Coronary artery (tissue), 2 donors: ENCODE measurements at regions not wholly inside any gene's neighbourhood (a gene's known extent, or its start where the extent isn't known, plus 50 kb on each side); places are given as distances from the start of the nearest gene placed in this dataset.

ENCODE experiments used
- DNase-seq: peaks from one replicate; pipeline ENCODE4 v3.0.0-alpha.2; 2017; ENCODE audit warnings: low spot score
- H3K27ac ChIP-seq, 2 donors: fragments of 200-600 bp; sonication (generic); one replicate each; pipeline ENCODE4 v1.5.1; 2016 to 2019
- H3K4me3 ChIP-seq: fragments of 200-600 bp; sonication (generic); 2 replicates; pipeline ENCODE4 v1.5.1; 2016; ENCODE audit warnings: mild to moderate bottlenecking, moderate library complexity
- TF ChIP-seq, protein P1 (sequence below): fragments of 200-600 bp; sonication (generic); IDR thresholded peaks from one replicate; pipeline ENCODE4 v1.5.1; 2019; ENCODE audit warnings: antibody characterized with exemption

GRCh38 chr14:39763402-39763890, 331.2 kb upstream of the FBXO33 start:
- no peak for DNase-seq
- Histone ChIP-seq H3K27ac (no peak overlapping the region), H3K4me3 (no peak overlapping the region)
- TF ChIP-seq, protein P1, sequence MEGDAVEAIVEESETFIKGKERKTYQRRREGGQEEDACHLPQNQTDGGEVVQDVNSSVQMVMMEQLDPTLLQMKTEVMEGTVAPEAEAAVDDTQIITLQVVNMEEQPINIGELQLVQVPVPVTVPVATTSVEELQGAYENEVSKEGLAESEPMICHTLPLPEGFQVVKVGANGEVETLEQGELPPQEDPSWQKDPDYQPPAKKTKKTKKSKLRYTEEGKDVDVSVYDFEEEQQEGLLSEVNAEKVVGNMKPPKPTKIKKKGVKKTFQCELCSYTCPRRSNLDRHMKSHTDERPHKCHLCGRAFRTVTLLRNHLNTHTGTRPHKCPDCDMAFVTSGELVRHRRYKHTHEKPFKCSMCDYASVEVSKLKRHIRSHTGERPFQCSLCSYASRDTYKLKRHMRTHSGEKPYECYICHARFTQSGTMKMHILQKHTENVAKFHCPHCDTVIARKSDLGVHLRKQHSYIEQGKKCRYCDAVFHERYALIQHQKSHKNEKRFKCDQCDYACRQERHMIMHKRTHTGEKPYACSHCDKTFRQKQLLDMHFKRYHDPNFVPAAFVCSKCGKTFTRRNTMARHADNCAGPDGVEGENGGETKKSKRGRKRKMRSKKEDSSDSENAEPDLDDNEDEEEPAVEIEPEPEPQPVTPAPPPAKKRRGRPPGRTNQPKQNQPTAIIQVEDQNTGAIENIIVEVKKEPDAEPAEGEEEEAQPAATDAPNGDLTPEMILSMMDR: no peak

DNA sequence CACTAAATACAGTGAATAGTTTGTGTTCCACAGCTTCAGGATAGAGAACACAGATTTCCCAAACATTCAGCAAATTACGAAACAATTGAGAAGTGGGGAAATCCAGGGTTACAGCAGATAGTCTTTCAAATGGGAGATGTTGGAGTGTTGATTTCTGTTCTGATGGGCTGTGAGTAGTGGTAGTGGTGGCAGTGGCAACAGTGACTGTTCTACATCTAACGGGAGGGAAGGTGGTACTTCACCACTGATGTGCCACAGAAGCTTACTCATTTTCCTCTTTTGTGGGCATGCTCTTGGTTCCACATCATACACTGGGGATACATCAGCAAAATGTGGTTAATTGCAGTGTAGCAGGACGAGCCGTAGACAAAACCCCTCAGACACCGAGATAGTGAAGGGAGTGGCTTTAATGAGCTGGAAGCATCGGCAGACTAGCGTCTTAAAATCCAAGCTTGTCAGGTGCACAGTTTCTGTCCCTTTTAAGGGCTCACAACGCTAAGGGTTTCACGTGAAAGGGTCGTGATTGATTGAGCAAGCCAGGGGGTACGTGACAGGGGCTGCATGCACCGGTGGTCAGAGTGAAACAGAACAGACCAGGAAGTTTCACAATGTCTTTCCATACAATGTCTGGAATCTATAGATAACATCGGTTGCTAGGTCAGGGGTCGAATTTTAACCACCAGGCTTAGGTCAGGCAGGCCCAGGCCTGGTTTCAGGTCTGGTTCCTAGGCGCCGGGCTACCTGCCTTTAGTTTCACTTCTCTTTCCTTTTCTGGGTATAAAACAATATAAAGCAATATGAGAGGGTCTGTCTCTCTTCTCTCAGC, 330.6 kb upstream of the FBXO33 start:
- no peak overlapping the region for H3K4me3 ChIP-seq
- H3K27ac ChIP-seq: no peak overlapping the region
- DNase-seq: no peak
- TF ChIP-seq, protein P1: no peak

GRCh38 chr14:39755269-39755878, 323.1 kb upstream of the FBXO33 start:
- DNase-seq: no peak
- TF ChIP-seq, protein P1: no peak
- Histone ChIP-seq H3K4me3 (no peak overlapping the region), H3K27ac (no peak overlapping the region)

- Histone ChIP-seq H3K4me3 (no peak overlapping the region), H3K27ac (no peak overlapping the region)
- no peak for DNase-seq
- TF ChIP-seq, protein P1: no peak
Measured at GRCh38 chr14:39740454-39740853, 308.2 kb upstream of the FBXO33 start.

GRCh38 chr14:39739796-39740195, 307.6 kb upstream of the FBXO33 start:
- TF ChIP-seq, protein P1: no peak
- no peak overlapping the region for H3K4me3 ChIP-seq
- DNase-seq: no peak
- no peak overlapping the region for H3K27ac ChIP-seq

DNA sequence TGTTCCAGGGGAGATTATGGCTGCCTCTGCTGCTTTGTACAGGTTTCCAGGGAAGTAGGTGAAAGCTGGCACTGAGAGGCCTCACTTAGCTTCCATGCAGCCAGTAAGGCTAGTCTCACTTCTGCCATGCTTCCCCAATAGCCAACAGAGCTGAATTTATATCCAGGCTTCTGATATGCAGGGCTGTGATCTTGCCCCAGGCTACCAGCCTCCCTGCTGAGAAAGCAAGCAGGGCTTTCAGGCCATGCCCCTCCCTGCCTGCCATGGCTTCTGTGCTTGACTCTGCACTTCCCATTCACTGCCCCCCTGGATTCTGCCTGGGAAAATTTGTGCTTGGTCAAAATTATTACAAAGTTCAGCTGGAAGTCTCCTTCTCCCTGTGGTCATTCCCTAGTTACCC, 302.1 kb upstream of the FBXO33 start:
- H3K27ac ChIP-seq: no peak overlapping the region
- TF ChIP-seq, protein P1: no peak
- no peak for DNase-seq
- H3K4me3 ChIP-seq: no peak overlapping the region

GRCh38 chr14:39733741-39734140, 301.5 kb upstream of the FBXO33 start:
- H3K4me3 ChIP-seq: no peak overlapping the region
- TF ChIP-seq, protein P1: no peak
- H3K27ac ChIP-seq: no peak overlapping the region
- no peak for DNase-seq
